EL (cell line): ENCODE measurements at regions not wholly inside any gene's neighbourhood (a gene's known extent, or its start where the extent isn't known, plus 50 kb on each side); places are given as distances from the start of the nearest gene placed in this dataset.

ENCODE experiments used
- DNase-seq: peaks from one replicate; pipeline ENCODE4 v3.0.0-alpha.2; 2016

DNA sequence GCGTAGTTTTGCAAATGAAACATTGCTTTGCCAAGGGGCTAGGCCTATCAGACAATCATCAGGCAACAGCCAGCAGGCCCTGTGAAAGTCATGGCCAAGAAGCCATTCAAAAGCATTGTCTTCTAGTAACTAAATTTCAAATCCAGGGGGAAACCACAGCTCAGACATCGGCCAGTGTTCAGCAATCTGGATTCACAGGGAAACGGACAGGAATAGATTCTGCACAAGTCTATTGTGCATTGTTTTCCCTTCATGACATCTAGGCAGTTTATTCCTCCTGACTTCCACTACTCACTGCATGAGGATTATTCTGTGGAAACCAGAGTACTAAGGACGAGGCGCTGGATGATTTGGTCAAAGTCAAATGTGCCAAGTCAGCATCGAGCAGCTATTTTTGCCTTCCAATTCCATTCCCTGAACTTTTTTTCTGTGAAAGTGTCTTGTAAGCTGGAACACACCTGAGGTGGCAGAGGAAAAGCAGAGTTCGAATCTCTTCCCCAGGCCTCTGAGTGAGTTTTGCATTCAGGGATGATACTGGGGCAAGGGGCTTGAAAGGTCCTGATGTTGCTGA, 75.4 kb downstream of the VCPKMT start:
- no peak for DNase-seq

- no peak for DNase-seq
These were observed 74.4 kb downstream of the VCPKMT start for GRCh38 chr14:50041980-50042379.

DNA sequence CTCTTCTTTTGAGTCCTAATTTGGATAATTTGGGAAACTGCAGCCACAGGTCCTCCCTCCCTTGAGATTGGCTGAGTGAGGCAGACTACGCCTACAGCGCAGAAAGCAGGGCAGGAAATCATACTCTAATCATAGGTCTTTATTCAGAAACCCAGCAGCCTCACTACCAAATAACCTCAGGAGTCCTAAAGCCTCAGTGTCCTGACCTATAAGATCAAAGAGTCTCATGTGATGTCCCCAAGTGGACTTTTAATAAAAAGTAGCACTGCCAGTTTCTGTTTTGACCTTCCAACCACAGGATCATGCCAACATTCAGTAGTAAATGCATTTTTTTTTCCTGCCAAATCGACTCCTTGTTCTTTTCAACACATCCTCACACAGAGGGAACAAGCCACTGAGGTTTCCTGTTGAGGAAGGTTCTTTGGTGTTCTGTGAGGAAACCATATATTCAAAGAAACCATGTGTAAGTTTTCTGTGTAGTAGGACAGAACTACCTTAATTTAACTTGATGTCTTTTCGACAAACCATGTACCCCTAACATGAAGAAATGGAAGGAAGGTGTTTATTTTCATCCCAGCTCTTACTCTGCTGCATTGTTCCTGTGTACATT, 72.2 kb downstream of the VCPKMT start:
- no peak for DNase-seq

- peak; percentile 90 for DNase-seq
These were observed 71.2 kb downstream of the VCPKMT start for GRCh38 chr14:50045039-50045711.

GRCh38 chr14:50045837-50046236, 70.5 kb downstream of the VCPKMT start:
- DNase-seq: no peak

DNA sequence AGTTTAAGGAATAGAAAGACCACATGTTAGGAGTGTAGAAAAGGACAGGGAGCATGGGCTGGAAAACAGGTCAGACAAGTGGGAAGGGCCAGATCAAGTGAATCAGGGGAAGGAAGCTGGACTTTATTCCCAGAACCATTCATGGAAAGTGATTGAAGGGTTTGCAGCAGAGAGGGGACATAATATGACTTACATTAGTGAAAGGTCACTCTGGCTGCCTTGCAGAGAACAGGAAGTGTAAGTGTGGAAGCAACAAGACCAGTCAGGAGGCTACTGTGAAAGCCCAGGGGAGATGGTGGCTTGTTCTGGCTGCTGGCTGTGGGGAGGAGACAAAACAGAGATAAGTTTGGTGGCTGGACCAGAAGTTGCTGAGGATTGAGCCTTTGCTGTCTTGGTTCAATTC, 69.1 kb downstream of the VCPKMT start:
- no peak for DNase-seq

DNA sequence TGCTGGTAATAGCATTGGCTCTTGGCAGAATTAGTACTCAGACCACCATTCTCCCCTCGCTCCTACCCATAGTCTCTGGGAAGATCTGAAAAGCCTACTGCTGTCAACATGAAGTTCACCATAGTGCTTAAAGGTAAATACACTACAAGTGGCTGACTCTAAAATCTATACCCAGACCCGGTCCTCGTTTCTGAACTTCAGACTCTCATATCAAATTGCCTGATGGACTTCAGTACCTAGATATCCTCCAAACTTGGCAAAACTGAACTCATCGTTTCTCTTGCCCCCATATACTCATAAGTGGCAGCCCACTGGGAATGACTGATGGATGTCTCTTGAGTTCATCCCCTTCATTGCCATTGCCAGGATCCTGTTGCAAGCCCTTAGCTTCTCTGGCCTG, 67.3 kb downstream of the VCPKMT start:
- no peak for DNase-seq

- no peak for DNase-seq
These were observed 66.4 kb downstream of the VCPKMT start for GRCh38 chr14:50049703-50050570.

DNA sequence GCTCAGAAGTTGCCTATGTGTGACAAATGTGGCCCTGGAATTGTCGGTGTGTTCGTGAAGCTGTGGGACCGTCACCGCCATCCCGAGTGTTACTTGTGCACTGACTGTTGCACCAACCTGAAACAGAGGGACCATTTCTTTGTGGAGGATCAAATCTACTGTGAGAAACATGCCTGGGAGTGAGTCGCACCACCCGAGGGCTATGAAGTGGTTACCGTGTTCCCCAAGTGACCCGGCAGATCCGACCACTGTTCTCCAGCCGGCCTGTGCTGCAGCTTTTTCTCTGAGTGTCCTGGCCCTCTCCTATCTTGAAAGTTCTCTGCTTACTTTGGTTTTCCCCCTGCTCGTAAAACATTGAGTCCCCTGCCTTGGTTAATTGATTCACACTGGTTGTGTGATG, 65.3 kb downstream of the VCPKMT start:
- peak; percentile 42 for DNase-seq

- no peak for DNase-seq
These were observed 64.7 kb downstream of the VCPKMT start for GRCh38 chr14:50051706-50052105.

DNA sequence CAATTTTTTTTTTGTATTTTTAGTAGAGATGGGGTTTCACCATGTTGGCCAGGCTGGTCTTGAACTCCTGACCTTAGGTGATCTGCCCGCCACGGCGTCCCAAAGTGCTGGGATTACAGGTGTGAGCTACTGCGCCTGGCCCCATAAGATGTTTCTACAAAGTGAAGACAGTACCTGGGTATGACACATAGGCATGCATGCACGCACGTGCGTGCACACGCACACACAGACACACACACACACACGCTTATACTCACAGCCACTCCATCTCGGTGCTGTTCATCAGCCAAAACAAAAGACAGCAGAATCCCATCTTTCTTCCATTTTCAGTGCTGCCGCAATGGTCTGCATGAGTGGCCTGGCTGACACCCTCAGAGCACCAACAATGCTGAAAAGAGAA, 63.9 kb downstream of the VCPKMT start:
- DNase-seq: no peak

GRCh38 chr14:50053935-50054334, 62.4 kb downstream of the VCPKMT start:
- no peak for DNase-seq

DNA sequence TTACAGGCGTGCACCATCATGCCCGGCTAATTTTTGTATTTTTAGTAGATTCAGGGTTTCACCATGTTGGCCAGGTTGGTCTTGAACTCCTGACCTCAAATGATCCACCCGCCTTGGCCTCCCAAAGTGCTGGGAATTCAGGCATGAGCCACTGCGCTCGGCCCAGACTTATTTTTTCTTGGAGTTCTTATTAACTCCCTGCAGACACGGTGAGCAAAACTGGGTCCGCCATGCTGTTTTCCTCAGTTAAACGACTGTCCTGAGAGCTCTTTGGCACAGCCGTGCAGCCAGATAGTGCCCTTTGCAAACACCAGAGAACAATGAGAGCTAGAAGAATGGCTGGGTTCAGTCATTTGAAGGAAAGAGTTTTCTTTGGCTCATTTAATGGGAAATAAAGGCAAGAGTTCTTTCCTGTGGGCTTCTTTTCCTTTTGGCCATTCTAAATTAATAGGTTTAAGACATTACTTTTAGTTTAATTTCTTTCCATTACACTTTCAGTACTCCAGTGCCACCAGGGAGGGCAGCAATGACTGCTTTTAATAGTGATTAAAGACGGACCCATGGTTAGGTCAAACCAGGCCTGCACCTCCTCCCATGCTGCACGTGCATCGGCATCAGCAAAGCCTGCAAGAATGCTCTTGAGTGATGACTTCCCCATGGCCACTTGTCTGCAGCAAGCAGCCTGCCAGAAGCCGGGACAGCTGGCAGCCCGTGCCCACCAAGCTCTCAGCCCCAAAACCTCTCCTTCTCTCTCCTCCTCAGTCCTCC, 60.7 kb downstream of the VCPKMT start:
- no peak for DNase-seq

DNA sequence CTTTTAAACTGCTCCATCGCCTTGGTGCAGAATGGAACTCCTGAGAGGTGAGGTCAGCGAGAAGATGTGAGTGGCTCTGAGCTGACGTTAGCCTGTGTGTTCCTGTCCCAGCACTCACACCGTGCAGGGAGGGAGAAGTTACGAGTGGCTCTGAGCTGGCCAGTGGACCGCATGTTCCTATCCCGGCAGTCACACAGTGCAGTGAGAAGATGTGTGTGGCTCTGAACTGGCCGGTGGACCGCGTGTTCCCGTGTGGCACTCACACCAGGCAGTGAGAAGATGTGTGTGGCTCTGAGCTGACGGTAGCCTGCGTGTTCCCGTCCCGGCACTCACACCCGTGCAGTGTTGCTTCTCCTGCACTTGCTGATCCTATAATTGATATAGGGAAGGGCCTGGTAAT, 59.9 kb downstream of the VCPKMT start:
- DNase-seq: no peak

- no peak for DNase-seq
These were observed 59.0 kb downstream of the VCPKMT start for GRCh38 chr14:50057331-50057730.

GRCh38 chr14:50058113-50058512, 58.3 kb downstream of the VCPKMT start:
- no peak for DNase-seq
